NCI-H2227 (cell line): ENCODE measurements at regions not wholly inside any gene's neighbourhood (a gene's known extent, or its start where the extent isn't known, plus 50 kb on each side); places are given as distances from the start of the nearest gene placed in this dataset.

Source experiments
- DNase-seq: peaks from one replicate; lab custom pipeline; 2025; ENCODE audit not compliant: unreplicated experiment; lab: John Stamatoyannopoulos, UW

GRCh38 chr16:82360024-82360783 is 190.2 kb upstream of the MPHOSPH6 start:
- no peak for DNase-seq

- DNase-seq: no peak
Observed at GRCh38 chr16:82358606-82359221, 188.7 kb upstream of the MPHOSPH6 start.

- no peak for DNase-seq
Observed at GRCh38 chr16:82358161-82358560, 188.1 kb upstream of the MPHOSPH6 start.

GRCh38 chr16:82357237-82357636 is 187.2 kb upstream of the MPHOSPH6 start:
- no peak for DNase-seq

GRCh38 chr16:82350560-82350959 is 180.5 kb upstream of the MPHOSPH6 start:
- no peak for DNase-seq

GRCh38 chr16:82345318-82345717 is 175.3 kb upstream of the MPHOSPH6 start:
- no peak for DNase-seq

GRCh38 chr16:82344157-82344556 is 174.1 kb upstream of the MPHOSPH6 start:
- no peak for DNase-seq

GRCh38 chr16:82341146-82341669 is 171.2 kb upstream of the MPHOSPH6 start:
- no peak for DNase-seq

- no peak for DNase-seq
Observed at GRCh38 chr16:82340531-82340930, 170.5 kb upstream of the MPHOSPH6 start.

- DNase-seq: no peak
Observed at GRCh38 chr16:82337355-82337754, 167.3 kb upstream of the MPHOSPH6 start.

GRCh38 chr16:82331974-82332750 is 162.1 kb upstream of the MPHOSPH6 start:
- no peak for DNase-seq

GRCh38 chr16:82331397-82331796 is 161.4 kb upstream of the MPHOSPH6 start:
- DNase-seq: no peak

GRCh38 chr16:82329504-82330192 is 159.6 kb upstream of the MPHOSPH6 start:
- no peak for DNase-seq

- no peak for DNase-seq
Observed at GRCh38 chr16:82328881-82329469, 159.0 kb upstream of the MPHOSPH6 start.

GRCh38 chr16:82323171-82323570 is 153.1 kb upstream of the MPHOSPH6 start:
- DNase-seq: no peak

GRCh38 chr16:82322177-82322576 is 152.2 kb upstream of the MPHOSPH6 start:
- DNase-seq: no peak

GRCh38 chr16:82319038-82319437 is 149.0 kb upstream of the MPHOSPH6 start:
- DNase-seq: no peak

- DNase-seq: no peak
Observed at GRCh38 chr16:82317411-82318167, 147.6 kb upstream of the MPHOSPH6 start.

- DNase-seq: no peak
Observed at GRCh38 chr16:82313754-82314153, 143.7 kb upstream of the MPHOSPH6 start.

GRCh38 chr16:82311528-82311927 is 141.5 kb upstream of the MPHOSPH6 start:
- DNase-seq: no peak
